ENCODE measurements at regions not wholly inside any gene's neighbourhood (a gene's known extent, or its start where the extent isn't known, plus 50 kb on each side); places are given as distances from the start of the nearest gene placed in this dataset.

- no peak overlapping the region for H3K4me2 ChIP-seq (ENCODE audit: insufficient read depth, low read length)
- WGBS (ENCODE audit: insufficient coverage, low coverage, missing lambda C conversion rate): 2% methylated on average over 4 of the region's 4 CpGs
- intact Hi-C loops (cut with micrococcal nuclease) (no loop called here), in situ Hi-C loops (cut with MboI) (loop anchor here (10.0 kb wide), 1 partner anchor 1419 kb away; no protein-coding TSS in a partner anchor)
- no peak for ATAC-seq
- ChIA-PET POLR2A (interaction anchor here (0.9 kb wide), 1 partner anchor 17 kb away, joined by 5 read pairs; no protein-coding TSS in a partner anchor), CTCF (ENCODE audit: low intra/inter-chr PET ratio) (no interaction called here)
- no peaks in the 10 kb centered on the region for H3K9me1 ChIP-seq (ENCODE audit: control insufficient read depth, insufficient read depth, low read length)
- H3K27ac ChIP-seq (ENCODE audit: extremely low read depth, low read depth, low read length): no peak overlapping the region
- H3K79me2 ChIP-seq (ENCODE audit: control insufficient read depth, insufficient read depth, low read length): no peaks in the 10 kb centered on the region
- no peak overlapping the region for H3K4me3 ChIP-seq
- no peak overlapping the region for H3K9ac ChIP-seq (ENCODE audit: insufficient read depth in 1 of 2, low read depth in 2 of 2, low read length in 2 of 2)
- H2AFZ ChIP-seq (ENCODE audit: low read depth, low read length): no peak overlapping the region
- H3K9me3 ChIP-seq (replicated peaks; ENCODE audit: control insufficient read depth, insufficient read depth, low read depth, low read length): no peaks in the 10 kb centered on the region
- H3K4me1 ChIP-seq (replicated peaks in 1 of 2; ENCODE audit: control insufficient read depth in 2 of 2, insufficient read depth in 2 of 2, low read length in 2 of 2): no peaks in the 10 kb centered on the region
- no peak for FAIRE-seq
- no TSS peak for BruUV-seq (replicated peaks)
- no peak for DNase-seq (ENCODE audit: extremely low read depth in 1 of 4, low spot score in 3 of 4)
- no peaks in the 10 kb centered on the region for H4K20me1 ChIP-seq (replicated peaks; ENCODE audit: control insufficient read depth, insufficient read depth, low read length)
- TF ChIP-seq MIER1 (IDR thresholded peaks at IDR 0.05; ENCODE audit: low read depth): no peak
- TF ChIP-seq HDGF (IDR thresholded peaks at IDR 0.05): no peak
- no peak for TF ChIP-seq NEUROD1 (IDR thresholded peaks at IDR 0.05; ENCODE audit: borderline replicate concordance, low read depth, low read length, partially characterized antibody)
- TF ChIP-seq CGGBP1 (CRISPR knock-in tag; IDR thresholded peaks at IDR 0.05): no peak
- TF ChIP-seq ZNF384 (IDR thresholded peaks at IDR 0.05; ENCODE audit: low read depth, low read length): no peak
- no peak for TF ChIP-seq GATAD2A (IDR thresholded peaks at IDR 0.05)
- TF ChIP-seq CBX8 (IDR thresholded peaks at IDR 0.05; ENCODE audit: borderline replicate concordance, extremely low read depth, low read depth, low read length, poor library complexity, severe bottlenecking): no peak
- no peak for TF ChIP-seq FOXA3 (CRISPR knock-in tag; conservative IDR thresholded peaks at IDR 0.05 in 1 of 2, IDR thresholded peaks at IDR 0.05 in 1 of 2)
- TF ChIP-seq ELK1 (CRISPR knock-in tag; IDR thresholded peaks at IDR 0.05): no peak
- no peak for TF ChIP-seq SAFB (IDR thresholded peaks at IDR 0.05; ENCODE audit: borderline replicate concordance, low read depth, low read length)
- TF ChIP-seq ZNF696 (CRISPR knock-in tag; conservative IDR thresholded peaks at IDR 0.05): no peak
- no peak for TF ChIP-seq ZBTB7A (IDR thresholded peaks at IDR 0.05; ENCODE audit: borderline replicate concordance, control insufficient read depth, low read depth, low read length)
- TF ChIP-seq PHB (CRISPR knock-in tag; IDR thresholded peaks at IDR 0.05): no peak
- no peak for TF ChIP-seq ELF4 (CRISPR knock-in tag; IDR thresholded peaks at IDR 0.05)
- no peak for TF ChIP-seq BRF1 (IDR thresholded peaks at IDR 0.05; ENCODE audit: borderline replicate concordance, extremely low read depth, insufficient read length)
- no peak for TF ChIP-seq MTA1 (IDR thresholded peaks at IDR 0.05; ENCODE audit: borderline replicate concordance)
- no peak for TF ChIP-seq ZNF253 (CRISPR knock-in tag; conservative IDR thresholded peaks at IDR 0.05)
- no peak for TF ChIP-seq SRF (CRISPR knock-in tag; IDR thresholded peaks at IDR 0.05)
- TF ChIP-seq CHAMP1 (IDR thresholded peaks at IDR 0.05): no peak
- TF ChIP-seq RB1 (IDR thresholded peaks at IDR 0.05; ENCODE audit: low read depth): no peak
- H3K27me3 ChIP-seq (ENCODE audit: control insufficient read depth in 2 of 2, insufficient read depth in 2 of 2, low read length in 2 of 2): peaks cover 8 to 15% of the 10 kb centered on the region in 2 experiments
- H3K36me3 ChIP-seq (ENCODE audit: control insufficient read depth, insufficient read depth, low read length): no peaks in the 10 kb centered on the region
Measured at GRCh38 chr5:61234019-61234418, 71.8 kb upstream of the SMIM15 start.

All from K562 (cell line).